ENCODE measurements at regions not wholly inside any gene's neighbourhood (a gene's known extent, or its start where the extent isn't known, plus 50 kb on each side); places are given as distances from the start of the nearest gene placed in this dataset.

GRCh38 chr17:13931111-13931526 is 138.2 kb upstream of the COX10 start:
- POLR2A ChIA-PET: no interaction called here
- CTCF ChIA-PET: no interaction called here

More at GRCh38 chr17:13931111-13931526, 138.2 kb upstream of the COX10 start:
- no peak for TF ChIP-seq POLR2A (IDR thresholded peaks at IDR 0.05; ENCODE audit: low read depth, low read length)
- TF ChIP-seq FOS (IDR thresholded peaks at IDR 0.05; ENCODE audit: borderline replicate concordance, insufficient read depth, low read length): no peak
- TF ChIP-seq MYC (IDR thresholded peaks at IDR 0.05; ENCODE audit: low read depth, low read length): no peak
- no peak for TF ChIP-seq POLR2AphosphoS5 (IDR thresholded peaks at IDR 0.05; ENCODE audit: insufficient read depth, low read depth, low read length)
- TF ChIP-seq GATA2 (IDR thresholded peaks at IDR 0.05; ENCODE audit: insufficient read depth, insufficient read length, low read depth, low read length): no peak
- TF ChIP-seq EZH2 (IDR thresholded peaks at IDR 0.05; ENCODE audit: borderline replicate concordance, low read depth, low read length, severe bottlenecking): no peak
- TF ChIP-seq MAX (IDR thresholded peaks at IDR 0.05; ENCODE audit: insufficient read depth, insufficient read length): no peak
- TF ChIP-seq CTCF (IDR thresholded peaks at IDR 0.05; ENCODE audit: extremely low read depth in 1 of 2, insufficient read depth in 1 of 2, low read depth in 1 of 2, low read length in 2 of 2): no peak
- TF ChIP-seq JUN (IDR thresholded peaks at IDR 0.05; ENCODE audit: borderline replicate concordance, insufficient read depth, insufficient read length, low read depth): no peak
- Histone ChIP-seq H3K4me3 (replicated peaks in 1 of 3; ENCODE audit: insufficient read depth in 1 of 3, low read depth in 1 of 3, low read length in 3 of 3) (no peak overlapping the region), H4K20me1 (replicated peaks; ENCODE audit: control insufficient read depth, extremely low read depth, insufficient read depth, low read length) (no peaks in the 10 kb centered on the region), H3K79me2 (ENCODE audit: control insufficient read depth, insufficient read depth, low read length) (no peaks in the 10 kb centered on the region), H3K36me3 (ENCODE audit: control insufficient read depth in 2 of 2, extremely low read depth in 1 of 2, insufficient read depth in 2 of 2, low read length in 2 of 2) (no peaks in the 10 kb centered on the region), H3K4me1 (ENCODE audit: control insufficient read depth, extremely low read depth, insufficient read depth, low read length) (no peaks in the 10 kb centered on the region), H3K27me3 (ENCODE audit: control insufficient read depth in 2 of 2, insufficient read depth in 2 of 2, low read length in 2 of 2) (no peaks in the 10 kb centered on the region), H3K9ac (replicated peaks; ENCODE audit: extremely low read depth, insufficient read depth, low read length) (no peak overlapping the region), H3K9me1 (replicated peaks; ENCODE audit: control insufficient read depth, extremely low read depth, insufficient read depth, low read length) (no peaks in the 10 kb centered on the region), H2AFZ (ENCODE audit: low read depth, low read length) (no peak overlapping the region), H3K4me2 (ENCODE audit: insufficient read depth, low read length) (no peak overlapping the region), H3K9me3 (replicated peaks; ENCODE audit: control insufficient read depth, insufficient read depth, low read length) (no peaks in the 10 kb centered on the region), H3K27ac (ENCODE audit: insufficient read depth, low read depth, low read length) (no peak overlapping the region)
- BruUV-seq (replicated peaks): no TSS peak
- DNase-seq (ENCODE audit: low read depth, low spot score): no peak
- FAIRE-seq: no peak
- dilution Hi-C loops (cut with MboI; ENCODE audit: extremely low pct_ligation_motif_present, low sequenced_read_pairs) (no loop called here), intact Hi-C loops (cut with micrococcal nuclease) (no loop called here)

Data from endothelial cell of umbilical vein (primary cell).